Natural killer cell (primary cell): ENCODE measurements at regions not wholly inside any gene's neighbourhood (a gene's known extent, or its start where the extent isn't known, plus 50 kb on each side); places are given as distances from the start of the nearest gene placed in this dataset.

Source experiments
- ATAC-seq, 3 donors: fragments of 150-1000 bp in 2 of 3; fragments of 200-7000 bp in 1 of 3; cut with Tn5 transposase; 1 replicate in 1 of 3; 2 replicates in 2 of 3; pipeline ENCODE4 v1.10.0; 2021; ENCODE audit warnings: mild to moderate bottlenecking in 2 of 3, moderate library complexity in 2 of 3
- DNase-seq, 2 donors: peaks; one replicate each; pipeline versions ENCODE4 v3.0.0 to v3.0.0-alpha.2; 2013 to 2021; ENCODE audit warnings: mixed read lengths in 1 of 2
- H3K27ac ChIP-seq: one replicate; pipeline ENCODE4 v1.5.1; 2013; ENCODE audit warnings: mild to moderate bottlenecking, low read length
- H3K27me3 ChIP-seq: one replicate; pipeline ENCODE4 v1.6.1; 2013; ENCODE audit warnings: low read length; ENCODE audit not compliant: control insufficient read depth, insufficient read depth
- H3K36me3 ChIP-seq: one replicate; pipeline ENCODE4 v1.6.1; 2013; ENCODE audit warnings: low read length; ENCODE audit not compliant: control insufficient read depth, insufficient read depth
- H3K4me1 ChIP-seq: one replicate; pipeline ENCODE4 v1.6.1; 2013; ENCODE audit warnings: low read length; ENCODE audit not compliant: control insufficient read depth, insufficient read depth
- H3K4me3 ChIP-seq: one replicate; pipeline ENCODE4 v1.5.1; 2013; ENCODE audit warnings: low read length
- H3K9me3 ChIP-seq: one replicate; pipeline ENCODE4 v1.6.1; 2013; ENCODE audit warnings: low read length; ENCODE audit not compliant: control insufficient read depth, insufficient read depth
- H3K27ac Mint-ChIP-seq, 2 donors: one replicate each; pipeline ENCODE4 v1.8.0; 2022; ENCODE audit warnings: mild to moderate bottlenecking in 2 of 2, mixed read lengths in 2 of 2, moderate library complexity in 1 of 2
- H3K27me3 Mint-ChIP-seq, 2 donors: one replicate each; pipeline ENCODE4 v1.8.0; 2022; ENCODE audit warnings: low read depth in 2 of 2, mixed read lengths in 2 of 2
- H3K36me3 Mint-ChIP-seq: one replicate; pipeline ENCODE4 v1.8.0; 2022; ENCODE audit warnings: mixed read lengths
- H3K4me1 Mint-ChIP-seq, 2 donors: one replicate each; pipeline ENCODE4 v1.8.0; 2022; ENCODE audit warnings: mixed read lengths in 2 of 2
- H3K4me3 Mint-ChIP-seq: one replicate; pipeline ENCODE4 v1.8.0; 2022; ENCODE audit warnings: mild to moderate bottlenecking, moderate library complexity, mixed read lengths
- H3K9me3 Mint-ChIP-seq, 2 donors: one replicate each; pipeline ENCODE4 v1.8.0; 2022; ENCODE audit warnings: mixed read lengths in 2 of 2
- CTCF ChIP-seq: fragments of 200-600 bp; IDR thresholded peaks from one replicate; pipeline ENCODE4 v1.8.0; 2022; ENCODE audit warnings: antibody characterized with exemption
- WGBS: methylation state at CpG from one replicate; pipeline ENCODE4 v1.1.7; 2013; ENCODE audit warnings: missing lambda C conversion rate; ENCODE audit not compliant: insufficient coverage; 5-methylcytosine and 5-hydroxymethylcytosine counted together
- intact Hi-C: fragments of 100-400 bp; cut with micrococcal nuclease; formaldehyde crosslinking; loops from one replicate; pipeline ENCODE4 v1.14.2; 2022

GRCh38 chr4:19677211-19677610, 574.5 kb upstream of the SLIT2 start:
- H3K36me3 Mint-ChIP-seq: no peaks in the 10 kb centered on the region
- no peaks in the 10 kb centered on the region for H3K36me3 ChIP-seq
- no peak for ATAC-seq

GRCh38 chr4:19675172-19675811, 576.4 kb upstream of the SLIT2 start:
- no peaks in the 10 kb centered on the region for H3K9me3 ChIP-seq
- no peak for ATAC-seq

More at GRCh38 chr4:19677211-19677610, 574.5 kb upstream of the SLIT2 start:
- TF ChIP-seq CTCF: no peak
- Mint-ChIP-seq H3K27ac (no peak overlapping the region), H3K4me3 (no peak overlapping the region), H3K9me3 (peaks cover 12 to 17% of the 10 kb centered on the region in 2 donors), H3K4me1 (no peaks in the 10 kb centered on the region), H3K27me3 (no peaks in the 10 kb centered on the region)
- Histone ChIP-seq H3K27ac (no peak overlapping the region), H3K4me1 (no peaks in the 10 kb centered on the region), H3K27me3 (no peaks in the 10 kb centered on the region), H3K4me3 (no peak overlapping the region), H3K9me3 (no peaks in the 10 kb centered on the region)
- intact Hi-C loops: no loop called here
- no peak for DNase-seq

GRCh38 chr4:19659101-19659500, 592.6 kb upstream of the SLIT2 start:
- no peaks in the 10 kb centered on the region for H3K27me3 ChIP-seq
- H3K4me3 ChIP-seq: no peak overlapping the region
- Mint-ChIP-seq H3K27me3 (no peaks in the 10 kb centered on the region), H3K27ac (no peak overlapping the region), H3K4me3 (no peak overlapping the region), H3K4me1 (no peaks in the 10 kb centered on the region), H3K9me3 (peaks cover 20% of the 10 kb centered on the region in 2 donors), H3K36me3 (no peaks in the 10 kb centered on the region)
- WGBS: 97% methylated on average over 5 of the region's 5 CpGs
- no peak overlapping the region for H3K27ac ChIP-seq
- no peaks in the 10 kb centered on the region for H3K9me3 ChIP-seq
- no peaks in the 10 kb centered on the region for H3K36me3 ChIP-seq
- no peak for TF ChIP-seq CTCF
- ATAC-seq: no peak
- DNase-seq: no peak
- intact Hi-C loops: no loop called here
- H3K4me1 ChIP-seq: no peaks in the 10 kb centered on the region

More at GRCh38 chr4:19675172-19675811, 576.4 kb upstream of the SLIT2 start:
- H3K4me1 ChIP-seq: no peaks in the 10 kb centered on the region
- peaks cover 11 to 18% of the 10 kb centered on the region in 2 donors for H3K9me3 Mint-ChIP-seq
- no peak overlapping the region for H3K27ac ChIP-seq
- H3K36me3 ChIP-seq: no peaks in the 10 kb centered on the region
- H3K36me3 Mint-ChIP-seq: no peaks in the 10 kb centered on the region
- H3K4me3 ChIP-seq: no peak overlapping the region
- no peaks in the 10 kb centered on the region for H3K4me1 Mint-ChIP-seq
- no peak overlapping the region for H3K27ac Mint-ChIP-seq
- WGBS: 85% methylated on average over 2 of the region's 4 CpGs
- H3K27me3 ChIP-seq: no peaks in the 10 kb centered on the region
- DNase-seq: no peak
- H3K27me3 Mint-ChIP-seq: no peaks in the 10 kb centered on the region
- intact Hi-C loops: no loop called here
- H3K4me3 Mint-ChIP-seq: no peak overlapping the region
- no peak for TF ChIP-seq CTCF

GRCh38 chr4:19657856-19658255, 593.8 kb upstream of the SLIT2 start:
- H3K9me3 ChIP-seq: no peaks in the 10 kb centered on the region
- no peaks in the 10 kb centered on the region for H3K36me3 Mint-ChIP-seq
- H3K4me1 Mint-ChIP-seq: no peaks in the 10 kb centered on the region
- H3K27me3 ChIP-seq: no peaks in the 10 kb centered on the region
- ATAC-seq (no peak), DNase-seq (no peak)
- intact Hi-C loops: no loop called here
- WGBS: 85% methylated on average over 2 of the region's 3 CpGs
- no peak overlapping the region for H3K4me3 Mint-ChIP-seq
- peaks cover 17 to 20% of the 10 kb centered on the region in 2 donors for H3K9me3 Mint-ChIP-seq
- no peak for TF ChIP-seq CTCF
- no peaks in the 10 kb centered on the region for H3K27me3 Mint-ChIP-seq
- H3K36me3 ChIP-seq: no peaks in the 10 kb centered on the region
- H3K27ac ChIP-seq: no peak overlapping the region
- H3K4me3 ChIP-seq: no peak overlapping the region
- H3K4me1 ChIP-seq: no peaks in the 10 kb centered on the region
- no peak overlapping the region for H3K27ac Mint-ChIP-seq
